Vagina (tissue), 2 donors: ENCODE measurements at regions not wholly inside any gene's neighbourhood (a gene's known extent, or its start where the extent isn't known, plus 50 kb on each side); places are given as distances from the start of the nearest gene placed in this dataset.

ENCODE experiments used
- DNase-seq, 2 donors: peaks; one replicate each; pipeline ENCODE4 v3.0.0-alpha.2; 2017; ENCODE audit errors: extremely low spot score in 2 of 2
- H3K27ac ChIP-seq: fragments of 200-600 bp; sonication (generic); one replicate; pipeline ENCODE4 v1.5.1; 2019
- H3K27me3 ChIP-seq: fragments of 200-600 bp; sonication (generic); one replicate; pipeline ENCODE4 v1.5.1; 2019
- H3K36me3 ChIP-seq, 2 donors: fragments of 200-600 bp; sonication (generic); one replicate each; pipeline ENCODE4 v1.5.1; 2017 to 2019
- H3K4me1 ChIP-seq: fragments of 200-600 bp; sonication (generic); one replicate; pipeline ENCODE4 v1.5.1; 2019
- H3K4me3 ChIP-seq, 2 donors: fragments of 200-600 bp; sonication (generic); 1 replicate in 1 of 2; 2 replicates in 1 of 2; pipeline ENCODE4 v1.5.1; 2016 to 2019
- H3K9me3 ChIP-seq: fragments of 200-600 bp; sonication (generic); one replicate; pipeline ENCODE4 v1.5.1; 2019
- CTCF ChIP-seq, 3 experiments: fragments of 450-650 bp in 2 of 3; fragments of 200-600 bp in 1 of 3; sonication (generic) in 1 of 3; IDR thresholded peaks; one replicate each; pipeline ENCODE4 v1.5.1; 2017 to 2019; ENCODE audit warnings: antibody characterized with exemption in 3 of 3, mild to moderate bottlenecking in 2 of 3, moderate library complexity in 2 of 3
- POLR2A ChIP-seq, 2 donors: fragments of 450-650 bp; IDR thresholded peaks; one replicate each; pipeline ENCODE4 v1.6.1; 2017; ENCODE audit warnings: antibody characterized with exemption in 2 of 2, mild to moderate bottlenecking in 2 of 2, moderate library complexity in 2 of 2
- POLR2AphosphoS5 ChIP-seq, 2 donors: sonication (generic); formaldehyde crosslinking; IDR thresholded peaks; one replicate each; pipeline ENCODE4 v1.9.0; 2017; ENCODE audit warnings: antibody characterized with exemption in 2 of 2, mild to moderate bottlenecking in 2 of 2, low read depth in 1 of 2; ENCODE audit not compliant: insufficient read depth in 1 of 2
- intact Hi-C: fragments of 100-400 bp; cut with DNase I; formaldehyde crosslinking; loops from one replicate; pipeline ENCODE4 v1.15.1; 2023

GRCh38 chr6:95420792-95421191 lies 156.5 kb upstream of the MANEA start:
- no peak for DNase-seq
- Histone ChIP-seq H3K27me3 (no peaks in the 10 kb centered on the region), H3K27ac (no peak overlapping the region), H3K9me3 (no peaks in the 10 kb centered on the region), H3K4me3 (no peak overlapping the region), H3K36me3 (no peaks in the 10 kb centered on the region), H3K4me1 (no peaks in the 10 kb centered on the region)
- TF ChIP-seq POLR2AphosphoS5 (IDR thresholded peaks at IDR 0.05; ENCODE audit: insufficient read depth in 1 of 2, low read depth in 1 of 2) (no peak), CTCF (IDR thresholded peaks at IDR 0.05) (no peak), POLR2A (IDR thresholded peaks at IDR 0.05) (no peak)
- intact Hi-C loops: no loop called here

- Histone ChIP-seq H3K27ac (no peak overlapping the region), H3K27me3 (no peaks in the 10 kb centered on the region), H3K36me3 (no peaks in the 10 kb centered on the region), H3K9me3 (no peaks in the 10 kb centered on the region), H3K4me1 (no peaks in the 10 kb centered on the region), H3K4me3 (no peak overlapping the region)
- intact Hi-C loops: no loop called here
- DNase-seq: no peak
- TF ChIP-seq POLR2AphosphoS5 (IDR thresholded peaks at IDR 0.05; ENCODE audit: insufficient read depth in 1 of 2, low read depth in 1 of 2) (no peak), POLR2A (IDR thresholded peaks at IDR 0.05) (no peak), CTCF (IDR thresholded peaks at IDR 0.05) (no peak)
Observed at GRCh38 chr6:95423331-95423730, 154.0 kb upstream of the MANEA start.

- H3K27ac ChIP-seq: no peak overlapping the region
- no peaks in the 10 kb centered on the region for H3K36me3 ChIP-seq
- DNase-seq: no peak
- H3K4me1 ChIP-seq: no peaks in the 10 kb centered on the region
- intact Hi-C loops: no loop called here
- H3K9me3 ChIP-seq: no peaks in the 10 kb centered on the region
- TF ChIP-seq CTCF (IDR thresholded peaks at IDR 0.05) (peak; percentile 17 to 62 (median 41)), POLR2AphosphoS5 (IDR thresholded peaks at IDR 0.05; ENCODE audit: insufficient read depth in 1 of 2, low read depth in 1 of 2) (no peak)
- no peaks in the 10 kb centered on the region for H3K27me3 ChIP-seq
- no peak overlapping the region for H3K4me3 ChIP-seq
Observed at GRCh38 chr6:95431637-95432228, 145.6 kb upstream of the MANEA start.

- Histone ChIP-seq H3K9me3 (no peaks in the 10 kb centered on the region), H3K27me3 (no peaks in the 10 kb centered on the region), H3K4me1 (no peaks in the 10 kb centered on the region), H3K27ac (no peak overlapping the region), H3K4me3 (no peak overlapping the region), H3K36me3 (no peaks in the 10 kb centered on the region)
- TF ChIP-seq CTCF (IDR thresholded peaks at IDR 0.05) (no peak), POLR2A (IDR thresholded peaks at IDR 0.05) (no peak), POLR2AphosphoS5 (IDR thresholded peaks at IDR 0.05; ENCODE audit: insufficient read depth in 1 of 2, low read depth in 1 of 2) (no peak)
- intact Hi-C loops: no loop called here
- no peak for DNase-seq
Observed at GRCh38 chr6:95439741-95440140, 137.6 kb upstream of the MANEA start.

- DNase-seq: no peak
- Histone ChIP-seq H3K27me3 (no peaks in the 10 kb centered on the region), H3K4me3 (no peak overlapping the region), H3K36me3 (no peaks in the 10 kb centered on the region), H3K9me3 (no peaks in the 10 kb centered on the region), H3K27ac (no peak overlapping the region), H3K4me1 (no peaks in the 10 kb centered on the region)
- TF ChIP-seq POLR2AphosphoS5 (IDR thresholded peaks at IDR 0.05; ENCODE audit: insufficient read depth in 1 of 2, low read depth in 1 of 2) (no peak), CTCF (IDR thresholded peaks at IDR 0.05) (no peak), POLR2A (IDR thresholded peaks at IDR 0.05) (no peak)
- intact Hi-C loops: no loop called here
Observed at GRCh38 chr6:95448208-95448607, 129.1 kb upstream of the MANEA start.
